ENCODE measurements at regions not wholly inside any gene's neighbourhood (a gene's known extent, or its start where the extent isn't known, plus 50 kb on each side); places are given as distances from the start of the nearest gene placed in this dataset.

- TF ChIP-seq, protein P1, sequence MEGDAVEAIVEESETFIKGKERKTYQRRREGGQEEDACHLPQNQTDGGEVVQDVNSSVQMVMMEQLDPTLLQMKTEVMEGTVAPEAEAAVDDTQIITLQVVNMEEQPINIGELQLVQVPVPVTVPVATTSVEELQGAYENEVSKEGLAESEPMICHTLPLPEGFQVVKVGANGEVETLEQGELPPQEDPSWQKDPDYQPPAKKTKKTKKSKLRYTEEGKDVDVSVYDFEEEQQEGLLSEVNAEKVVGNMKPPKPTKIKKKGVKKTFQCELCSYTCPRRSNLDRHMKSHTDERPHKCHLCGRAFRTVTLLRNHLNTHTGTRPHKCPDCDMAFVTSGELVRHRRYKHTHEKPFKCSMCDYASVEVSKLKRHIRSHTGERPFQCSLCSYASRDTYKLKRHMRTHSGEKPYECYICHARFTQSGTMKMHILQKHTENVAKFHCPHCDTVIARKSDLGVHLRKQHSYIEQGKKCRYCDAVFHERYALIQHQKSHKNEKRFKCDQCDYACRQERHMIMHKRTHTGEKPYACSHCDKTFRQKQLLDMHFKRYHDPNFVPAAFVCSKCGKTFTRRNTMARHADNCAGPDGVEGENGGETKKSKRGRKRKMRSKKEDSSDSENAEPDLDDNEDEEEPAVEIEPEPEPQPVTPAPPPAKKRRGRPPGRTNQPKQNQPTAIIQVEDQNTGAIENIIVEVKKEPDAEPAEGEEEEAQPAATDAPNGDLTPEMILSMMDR (IDR thresholded peaks at IDR 0.05; ENCODE audit: insufficient read depth, low read length) = no peak
- no peak for DNase-seq (ENCODE audit: low read depth)
- no peak overlapping the region for H3K4me3 ChIP-seq (ENCODE audit: low read depth, low read length)
These were observed 222.8 kb downstream of the ADAMTS9 start for GRCh38 chr3:64464955-64465354.

GRCh38 chr3:64463981-64464380 is 223.8 kb downstream of the ADAMTS9 start:
- H3K4me3 ChIP-seq (ENCODE audit: low read depth, low read length) = no peak overlapping the region
- TF ChIP-seq, protein P1 (IDR thresholded peaks at IDR 0.05; ENCODE audit: insufficient read depth, low read length) = no peak
- no peak for DNase-seq (ENCODE audit: low read depth)

- peak; percentile 86 for DNase-seq (ENCODE audit: low read depth)
- TF ChIP-seq, protein P1 (IDR thresholded peaks at IDR 0.05; ENCODE audit: insufficient read depth, low read length) = no peak
- peak overlapping the region; percentile 45 for H3K4me3 ChIP-seq (ENCODE audit: low read depth, low read length)
These were observed 225.6 kb downstream of the ADAMTS9 start for GRCh38 chr3:64462203-64462602.

DNA sequence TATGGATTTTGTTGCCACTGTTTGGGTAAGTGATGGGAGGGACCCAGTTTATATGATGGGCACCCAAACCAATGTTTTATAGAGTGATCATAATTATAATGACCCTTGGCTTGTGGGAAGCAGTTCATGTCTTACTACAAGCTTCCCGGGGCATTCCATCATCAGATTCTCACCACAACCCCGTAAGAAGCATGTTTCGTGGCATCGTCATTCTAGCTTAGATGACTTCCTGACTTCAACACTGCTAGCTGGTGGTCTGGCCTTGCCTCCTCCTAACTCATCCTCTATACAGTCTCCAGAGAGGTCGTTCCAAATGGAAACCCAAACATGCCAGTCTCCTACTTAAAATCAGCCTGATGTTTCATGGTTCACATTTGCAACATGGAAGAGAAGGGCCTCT is 226.9 kb downstream of the ADAMTS9 start:
- no peak overlapping the region for H3K4me3 ChIP-seq (ENCODE audit: low read depth, low read length)
- TF ChIP-seq, protein P1 (IDR thresholded peaks at IDR 0.05; ENCODE audit: insufficient read depth, low read length) = no peak
- DNase-seq (ENCODE audit: low read depth) = no peak

GRCh38 chr3:64460141-64460730 is 227.6 kb downstream of the ADAMTS9 start:
- TF ChIP-seq, protein P1 (IDR thresholded peaks at IDR 0.05; ENCODE audit: insufficient read depth, low read length) = no peak
- no peak for DNase-seq (ENCODE audit: low read depth)
- H3K4me3 ChIP-seq (ENCODE audit: low read depth, low read length) = no peak overlapping the region

DNA sequence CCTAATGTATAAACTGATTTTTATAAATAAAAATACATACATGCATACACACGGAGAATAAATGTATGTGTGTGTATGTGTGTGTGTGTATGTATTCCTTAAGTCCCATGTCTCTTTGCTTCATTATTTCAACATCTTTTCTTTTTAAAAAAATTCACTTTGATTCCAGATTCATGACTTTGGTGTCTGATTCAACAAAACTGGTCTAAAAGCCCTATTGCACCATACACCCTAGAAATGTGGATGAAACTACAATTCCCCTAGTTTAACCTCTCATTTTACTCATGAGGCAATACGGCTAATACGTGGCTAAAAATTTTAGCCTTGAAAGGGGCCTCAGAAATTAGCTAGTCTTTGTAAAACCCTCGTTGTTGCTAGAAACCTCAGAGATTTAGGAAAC is 228.1 kb downstream of the ADAMTS9 start:
- DNase-seq (ENCODE audit: low read depth) = peak; percentile 59
- TF ChIP-seq, protein P1 (IDR thresholded peaks at IDR 0.05; ENCODE audit: insufficient read depth, low read length) = no peak
- no peak overlapping the region for H3K4me3 ChIP-seq (ENCODE audit: low read depth, low read length)

DNA sequence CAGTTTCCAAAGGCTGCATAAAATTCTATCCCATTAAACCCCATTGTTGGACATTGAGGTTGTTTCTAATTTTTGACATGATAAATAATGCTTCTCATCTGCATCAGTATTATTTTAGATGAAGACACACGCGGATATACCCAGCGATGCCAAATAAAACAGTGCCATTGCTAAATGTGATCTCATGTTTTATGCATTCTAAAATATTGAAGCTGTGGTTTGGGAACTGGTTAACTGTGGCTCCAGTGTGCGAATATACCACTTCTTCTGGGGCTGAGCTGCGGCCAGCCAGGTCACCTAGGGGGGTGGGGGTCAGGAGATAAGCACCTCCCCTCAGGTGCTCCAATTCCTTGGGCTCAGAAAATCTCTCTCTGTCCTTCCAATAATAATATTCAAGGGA is 230.0 kb downstream of the ADAMTS9 start:
- TF ChIP-seq, protein P1 (IDR thresholded peaks at IDR 0.05; ENCODE audit: insufficient read depth, low read length) = no peak
- no peak for DNase-seq (ENCODE audit: low read depth)
- no peak overlapping the region for H3K4me3 ChIP-seq (ENCODE audit: low read depth, low read length)

All from fibroblast of the aortic adventitia (primary cell).